ENCODE measurements at regions not wholly inside any gene's neighbourhood (a gene's known extent, or its start where the extent isn't known, plus 50 kb on each side); places are given as distances from the start of the nearest gene placed in this dataset.

DNA sequence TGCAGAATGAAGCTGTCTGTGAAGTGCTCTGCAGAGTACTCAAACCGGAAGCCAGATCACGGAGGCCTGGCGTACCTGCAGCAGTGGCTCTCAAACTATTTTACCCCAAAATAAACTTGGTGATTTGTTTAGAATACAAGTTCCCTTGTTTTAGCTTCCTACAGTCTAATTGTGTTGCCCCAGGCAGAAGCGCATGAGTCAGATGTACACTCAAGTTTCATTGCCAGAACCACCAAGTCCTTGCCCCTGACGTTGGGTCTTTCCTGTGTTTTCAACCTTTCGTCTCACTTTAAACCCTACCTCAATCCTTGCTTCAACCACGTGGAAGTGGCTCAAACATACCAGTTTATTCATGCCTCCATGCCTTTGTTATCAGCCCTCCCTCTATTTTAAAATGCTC lies 66.2 kb upstream of the SLC7A11 start:
- TF ChIP-seq GATA3 (IDR thresholded peaks at IDR 0.05; ENCODE audit: low read depth, low read length): no peak
- TF ChIP-seq GATA2 (IDR thresholded peaks at IDR 0.05; ENCODE audit: low read depth, low read length): no peak

Data from SH-SY5Y (cell line).